Amniotic epithelial cell (primary cell): ENCODE measurements at regions not wholly inside any gene's neighbourhood (a gene's known extent, or its start where the extent isn't known, plus 50 kb on each side); places are given as distances from the start of the nearest gene placed in this dataset.

Source experiments
- DNase-seq: peaks from one replicate; pipeline ENCODE4 v3.0.0-alpha.2; 2010; ENCODE audit warnings: low read depth

GRCh38 chr16:74094962-74095361 is 201.7 kb upstream of the PSMD7 start:
- DNase-seq: no peak

GRCh38 chr16:74094514-74094913 is 202.1 kb upstream of the PSMD7 start:
- no peak for DNase-seq

- no peak for DNase-seq
Measured at GRCh38 chr16:74092336-74092735, 204.3 kb upstream of the PSMD7 start.

GRCh38 chr16:74090871-74091270 is 205.7 kb upstream of the PSMD7 start:
- DNase-seq: no peak

- no peak for DNase-seq
Measured at GRCh38 chr16:74083541-74083940, 213.1 kb upstream of the PSMD7 start.

GRCh38 chr16:74080311-74080710 is 216.3 kb upstream of the PSMD7 start:
- no peak for DNase-seq

GRCh38 chr16:74079232-74079586 is 217.4 kb upstream of the PSMD7 start:
- no peak for DNase-seq

- DNase-seq: no peak
Measured at GRCh38 chr16:74078511-74079231, 217.9 kb upstream of the PSMD7 start.

GRCh38 chr16:74076568-74076967 is 220.0 kb upstream of the PSMD7 start:
- no peak for DNase-seq

GRCh38 chr16:74075393-74075792 is 221.2 kb upstream of the PSMD7 start:
- no peak for DNase-seq

GRCh38 chr16:74073456-74073855 is 223.2 kb upstream of the PSMD7 start:
- no peak for DNase-seq

GRCh38 chr16:74071996-74072535 is 224.5 kb upstream of the PSMD7 start:
- DNase-seq: no peak

GRCh38 chr16:74070237-74070636 is 226.4 kb upstream of the PSMD7 start:
- DNase-seq: no peak

GRCh38 chr16:74064120-74064735 is 232.4 kb upstream of the PSMD7 start:
- DNase-seq: no peak

- DNase-seq: no peak
Measured at GRCh38 chr16:74053826-74054225, 242.8 kb upstream of the PSMD7 start.

- no peak for DNase-seq
Measured at GRCh38 chr16:74053312-74053711, 243.3 kb upstream of the PSMD7 start.

GRCh38 chr16:74052016-74052415 is 244.6 kb upstream of the PSMD7 start:
- DNase-seq: no peak

- DNase-seq: no peak
Measured at GRCh38 chr16:74049027-74049426, 247.6 kb upstream of the PSMD7 start.

GRCh38 chr16:74046524-74046923 is 250.1 kb upstream of the PSMD7 start:
- DNase-seq: no peak

GRCh38 chr16:74045513-74045912 is 251.1 kb upstream of the PSMD7 start:
- DNase-seq: no peak

- no peak for DNase-seq
Measured at GRCh38 chr16:74035816-74036215, 260.8 kb upstream of the PSMD7 start.

- no peak for DNase-seq
Measured at GRCh38 chr16:74034862-74035261, 261.8 kb upstream of the PSMD7 start.

- no peak for DNase-seq
Measured at GRCh38 chr16:74034200-74034599, 262.4 kb upstream of the PSMD7 start.
